GM13976 (cell line): ENCODE measurements at regions not wholly inside any gene's neighbourhood (a gene's known extent, or its start where the extent isn't known, plus 50 kb on each side); places are given as distances from the start of the nearest gene placed in this dataset.

ENCODE experiments used
- DNase-seq: peaks from one replicate; pipeline ENCODE4 v3.0.0; 2012; ENCODE audit warnings: low spot score
- in situ Hi-C: fragments of 300-500 bp; cut with MboI; formaldehyde crosslinking; loops from one replicate; pipeline ENCODE4 v1.12.0; 2022; ENCODE audit warnings: low sequenced_read_pairs, mixed read lengths, inconsistent platforms; ENCODE audit not compliant: unreplicated experiment
- TF ChIP-seq, protein P1 (sequence below): IDR thresholded peaks from 2 replicates; pipeline ENCODE4 v1.5.1; 2012; ENCODE audit warnings: borderline replicate concordance, mild to moderate bottlenecking; ENCODE audit not compliant: insufficient read depth; ENCODE audit errors: extremely low read depth, missing control alignments, control extremely low read depth

DNA sequence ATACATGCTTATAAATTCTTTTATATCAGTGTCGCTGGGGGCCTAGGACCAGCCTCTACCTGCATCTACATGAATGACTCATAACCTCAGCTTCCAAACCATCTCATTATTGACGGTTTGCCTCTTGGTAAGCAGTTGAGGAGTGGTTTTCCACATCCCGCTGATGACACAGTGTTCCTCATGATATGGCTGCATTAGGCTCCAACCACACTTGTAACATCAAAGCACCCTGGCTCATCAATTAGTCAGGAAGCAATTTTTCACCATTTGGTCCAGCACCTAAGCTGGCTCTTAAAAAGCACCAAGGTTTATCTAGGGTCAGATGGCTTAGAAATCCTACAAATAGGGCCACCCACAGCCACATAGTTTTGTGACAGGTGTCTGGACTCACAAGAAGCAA is 402.4 kb downstream of the ARHGEF28 start:
- in situ Hi-C loops = no loop called here
- TF ChIP-seq, protein P1, sequence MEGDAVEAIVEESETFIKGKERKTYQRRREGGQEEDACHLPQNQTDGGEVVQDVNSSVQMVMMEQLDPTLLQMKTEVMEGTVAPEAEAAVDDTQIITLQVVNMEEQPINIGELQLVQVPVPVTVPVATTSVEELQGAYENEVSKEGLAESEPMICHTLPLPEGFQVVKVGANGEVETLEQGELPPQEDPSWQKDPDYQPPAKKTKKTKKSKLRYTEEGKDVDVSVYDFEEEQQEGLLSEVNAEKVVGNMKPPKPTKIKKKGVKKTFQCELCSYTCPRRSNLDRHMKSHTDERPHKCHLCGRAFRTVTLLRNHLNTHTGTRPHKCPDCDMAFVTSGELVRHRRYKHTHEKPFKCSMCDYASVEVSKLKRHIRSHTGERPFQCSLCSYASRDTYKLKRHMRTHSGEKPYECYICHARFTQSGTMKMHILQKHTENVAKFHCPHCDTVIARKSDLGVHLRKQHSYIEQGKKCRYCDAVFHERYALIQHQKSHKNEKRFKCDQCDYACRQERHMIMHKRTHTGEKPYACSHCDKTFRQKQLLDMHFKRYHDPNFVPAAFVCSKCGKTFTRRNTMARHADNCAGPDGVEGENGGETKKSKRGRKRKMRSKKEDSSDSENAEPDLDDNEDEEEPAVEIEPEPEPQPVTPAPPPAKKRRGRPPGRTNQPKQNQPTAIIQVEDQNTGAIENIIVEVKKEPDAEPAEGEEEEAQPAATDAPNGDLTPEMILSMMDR = no peak
- DNase-seq = no peak

DNA sequence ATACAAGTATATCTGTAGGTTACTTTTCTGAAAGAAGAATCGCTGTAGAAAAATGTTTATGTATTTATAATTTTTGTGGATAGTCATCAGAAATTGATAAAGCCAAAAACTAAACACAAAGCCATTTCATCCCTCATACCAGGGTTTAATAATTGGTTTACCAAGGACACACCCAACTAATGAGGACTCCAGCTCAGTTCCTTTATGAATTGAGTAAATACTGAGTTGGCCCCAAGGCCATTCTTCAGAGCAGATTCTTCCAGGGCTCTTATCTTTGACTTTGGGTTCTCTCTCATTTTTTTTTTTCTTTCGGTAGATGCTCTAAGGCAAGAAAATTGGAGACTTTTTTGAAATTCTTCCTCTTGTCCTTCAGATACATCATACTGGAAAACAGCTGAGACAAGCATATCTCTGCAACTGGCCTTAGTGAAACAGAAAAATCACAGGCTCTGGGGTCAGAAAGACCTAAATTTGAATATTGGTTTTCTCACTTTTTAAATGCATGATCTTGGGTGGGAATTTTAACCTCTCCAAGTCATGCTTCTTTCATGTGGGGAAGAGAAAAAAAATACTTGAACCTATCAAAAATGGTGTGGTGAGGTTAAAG is 401.8 kb downstream of the ARHGEF28 start:
- in situ Hi-C loops = no loop called here

DNA sequence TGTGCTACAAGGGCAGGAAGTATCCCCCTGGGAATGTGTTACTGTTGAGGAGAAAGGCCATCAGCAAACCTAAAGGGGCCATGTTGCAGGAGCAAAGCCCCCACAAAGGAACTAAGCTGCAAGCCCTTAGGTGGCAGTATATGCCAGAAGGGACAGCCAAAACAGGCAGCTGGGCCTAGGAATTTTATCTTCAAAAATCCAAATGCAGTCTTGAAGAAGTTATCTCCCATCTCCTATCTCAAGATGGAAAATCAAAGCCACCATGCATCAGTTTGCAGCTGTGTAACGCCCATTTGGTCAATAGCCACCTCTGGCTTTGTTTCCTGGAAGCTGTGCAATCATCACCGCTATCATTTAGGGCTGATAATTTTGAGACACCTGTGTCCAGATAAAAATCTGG is 400.3 kb downstream of the ARHGEF28 start:
- no peak for DNase-seq
- in situ Hi-C loops = no loop called here
- TF ChIP-seq, protein P1 = no peak

More for the DNA sequence above, 401.8 kb downstream of the ARHGEF28 start:
- TF ChIP-seq, protein P1 = no peak
- no peak for DNase-seq

DNA sequence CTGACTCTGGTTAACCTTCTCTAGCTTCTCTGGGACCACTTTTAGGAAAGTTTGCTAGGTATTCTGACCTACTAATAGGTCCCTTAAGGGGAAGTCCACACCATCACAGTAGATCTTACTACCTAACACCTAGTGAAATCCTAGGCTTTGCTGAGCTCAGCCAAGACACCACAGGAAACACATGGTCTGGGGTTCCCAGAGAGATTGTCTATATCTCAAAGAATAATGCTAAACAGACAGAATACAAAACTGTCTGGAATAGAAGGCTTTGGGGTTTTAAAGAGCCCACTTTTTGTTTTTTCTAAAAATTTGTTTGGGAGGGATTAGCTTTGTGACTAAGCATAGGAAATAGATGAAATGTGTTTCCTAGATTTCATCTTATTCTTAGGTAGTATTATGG is 395.1 kb downstream of the ARHGEF28 start:
- in situ Hi-C loops = no loop called here
- DNase-seq = no peak
- TF ChIP-seq, protein P1 = no peak

DNA sequence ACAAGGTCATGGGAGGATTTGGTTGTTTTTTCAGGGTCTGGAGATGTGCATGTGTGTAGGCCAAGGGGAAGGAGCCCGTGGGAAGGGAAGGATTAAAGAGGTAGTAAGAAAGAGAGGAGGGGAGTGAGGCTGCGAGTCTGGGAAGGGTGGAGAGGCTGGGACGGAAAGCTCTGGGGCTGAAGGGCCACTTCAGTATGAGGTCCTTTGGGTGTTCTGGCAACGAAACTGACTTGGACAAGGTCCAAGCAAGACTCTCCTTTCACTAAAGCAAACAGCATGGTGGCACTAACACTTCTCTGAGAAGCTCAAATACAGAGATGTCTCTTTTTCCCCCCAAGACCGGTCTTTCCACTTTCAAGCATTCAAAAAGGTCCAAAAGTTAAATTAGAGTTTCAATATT is 394.5 kb downstream of the ARHGEF28 start:
- TF ChIP-seq, protein P1 = no peak
- in situ Hi-C loops = no loop called here
- DNase-seq = no peak

DNA sequence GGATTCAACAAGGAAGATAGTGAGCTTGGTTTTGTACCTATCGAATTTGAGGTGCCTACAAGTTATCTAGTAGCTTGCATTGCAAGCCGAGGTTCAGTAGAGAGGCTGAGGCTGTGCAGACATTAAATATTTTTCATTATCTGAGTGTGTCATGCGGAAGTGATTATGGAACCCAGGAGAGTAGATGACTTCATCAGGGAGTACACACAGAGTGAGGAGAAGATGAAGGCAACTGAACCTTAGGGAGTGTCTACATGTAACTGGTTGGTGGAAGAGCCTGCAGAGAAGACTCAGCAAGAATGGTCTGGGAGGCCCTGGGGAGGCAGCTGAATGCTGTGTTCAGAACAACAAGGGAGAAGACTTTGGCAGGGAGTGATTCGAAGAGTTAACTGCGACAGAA is 393.9 kb downstream of the ARHGEF28 start:
- no peak for DNase-seq
- TF ChIP-seq, protein P1 = no peak
- in situ Hi-C loops = no loop called here
